ENCODE measurements at regions not wholly inside any gene's neighbourhood (a gene's known extent, or its start where the extent isn't known, plus 50 kb on each side); places are given as distances from the start of the nearest gene placed in this dataset.

DNA sequence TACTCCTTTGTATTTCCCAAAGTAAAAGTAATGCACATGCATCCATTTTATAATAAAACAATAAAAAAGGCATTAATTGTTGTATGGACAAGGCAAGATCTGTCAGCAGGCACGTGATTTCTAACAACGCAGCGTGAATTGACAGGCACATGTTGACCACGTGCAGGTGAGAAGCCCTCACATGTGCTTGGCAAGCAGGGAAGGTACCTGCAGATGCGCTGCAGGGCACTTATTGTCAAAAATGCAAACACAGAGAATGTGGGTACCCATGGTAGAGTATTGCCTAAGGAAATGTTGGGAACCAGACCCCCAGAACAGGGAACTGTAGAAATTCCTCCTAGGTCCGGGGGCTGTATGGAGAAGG, 515.0 kb upstream of the HS6ST1 start:
- WGBS, 2 donors: 82 to 87% methylated on average over 6 of the region's 6 CpGs
- Histone ChIP-seq H3K4me3 (no peak overlapping the region), H3K27ac (no peak overlapping the region), H3K9me3 (peaks cover 0 to 4% (median 0%) of the 10 kb centered on the region in 4 donors), H3K27me3 (no peaks in the 10 kb centered on the region), H3K4me1 (no peaks in the 10 kb centered on the region), H3K36me3 (no peaks in the 10 kb centered on the region)
- TF ChIP-seq, protein P1, sequence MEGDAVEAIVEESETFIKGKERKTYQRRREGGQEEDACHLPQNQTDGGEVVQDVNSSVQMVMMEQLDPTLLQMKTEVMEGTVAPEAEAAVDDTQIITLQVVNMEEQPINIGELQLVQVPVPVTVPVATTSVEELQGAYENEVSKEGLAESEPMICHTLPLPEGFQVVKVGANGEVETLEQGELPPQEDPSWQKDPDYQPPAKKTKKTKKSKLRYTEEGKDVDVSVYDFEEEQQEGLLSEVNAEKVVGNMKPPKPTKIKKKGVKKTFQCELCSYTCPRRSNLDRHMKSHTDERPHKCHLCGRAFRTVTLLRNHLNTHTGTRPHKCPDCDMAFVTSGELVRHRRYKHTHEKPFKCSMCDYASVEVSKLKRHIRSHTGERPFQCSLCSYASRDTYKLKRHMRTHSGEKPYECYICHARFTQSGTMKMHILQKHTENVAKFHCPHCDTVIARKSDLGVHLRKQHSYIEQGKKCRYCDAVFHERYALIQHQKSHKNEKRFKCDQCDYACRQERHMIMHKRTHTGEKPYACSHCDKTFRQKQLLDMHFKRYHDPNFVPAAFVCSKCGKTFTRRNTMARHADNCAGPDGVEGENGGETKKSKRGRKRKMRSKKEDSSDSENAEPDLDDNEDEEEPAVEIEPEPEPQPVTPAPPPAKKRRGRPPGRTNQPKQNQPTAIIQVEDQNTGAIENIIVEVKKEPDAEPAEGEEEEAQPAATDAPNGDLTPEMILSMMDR (IDR thresholded peaks at IDR 0.05): no peak
- TF ChIP-seq EP300 (IDR thresholded peaks at IDR 0.05) (no peak), POLR2A (IDR thresholded peaks at IDR 0.05) (no peak)
- DNase-seq (ENCODE audit: low spot score in 2 of 2): no peak

DNA sequence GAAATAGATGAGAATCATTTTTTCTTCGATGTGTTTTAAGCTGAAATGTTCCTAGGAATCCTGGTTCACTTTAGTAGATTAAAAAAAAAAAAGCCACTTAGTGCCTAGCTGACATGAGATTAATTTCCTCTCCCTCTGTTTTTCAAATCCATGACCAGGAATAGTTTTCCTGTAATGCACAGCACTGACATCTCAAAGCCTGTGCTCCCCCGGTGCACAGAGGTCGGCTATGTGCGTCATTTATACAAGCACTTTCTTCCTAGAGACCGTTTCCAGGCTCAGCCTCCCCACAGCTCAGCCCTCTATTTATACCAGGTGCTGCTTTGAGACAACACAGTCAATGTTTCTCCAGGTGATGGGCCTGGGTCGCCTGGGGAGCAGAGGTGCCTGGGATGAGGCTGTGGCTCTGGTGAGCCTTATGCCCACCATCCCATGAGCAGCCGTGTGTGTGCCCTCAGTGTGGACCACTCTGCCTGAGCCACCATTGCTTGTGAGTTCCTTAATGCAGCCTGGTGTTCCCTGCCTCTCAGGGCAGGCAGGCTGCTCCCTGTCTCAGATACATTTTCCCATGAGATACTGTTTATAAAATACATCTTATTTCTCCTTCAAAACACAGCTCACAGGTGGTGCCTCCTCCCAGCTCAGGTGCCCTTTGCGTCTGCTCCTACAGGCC, 515.7 kb upstream of the HS6ST1 start:
- Histone ChIP-seq H3K4me3 (no peak overlapping the region), H3K4me1 (no peaks in the 10 kb centered on the region), H3K36me3 (no peaks in the 10 kb centered on the region), H3K9me3 (peaks cover 0 to under 1% (median 0%) of the 10 kb centered on the region in 4 donors), H3K27me3 (no peaks in the 10 kb centered on the region), H3K27ac (no peak overlapping the region)
- WGBS, 2 donors: 53 to 58% methylated on average over 8 of the region's 8 CpGs
- no peak for DNase-seq (ENCODE audit: low spot score in 2 of 2)
- no peak for TF ChIP-seq EP300 (IDR thresholded peaks at IDR 0.05)
- no peak for TF ChIP-seq POLR2A (IDR thresholded peaks at IDR 0.05)
- TF ChIP-seq, protein P1 (IDR thresholded peaks at IDR 0.05): no peak

DNA sequence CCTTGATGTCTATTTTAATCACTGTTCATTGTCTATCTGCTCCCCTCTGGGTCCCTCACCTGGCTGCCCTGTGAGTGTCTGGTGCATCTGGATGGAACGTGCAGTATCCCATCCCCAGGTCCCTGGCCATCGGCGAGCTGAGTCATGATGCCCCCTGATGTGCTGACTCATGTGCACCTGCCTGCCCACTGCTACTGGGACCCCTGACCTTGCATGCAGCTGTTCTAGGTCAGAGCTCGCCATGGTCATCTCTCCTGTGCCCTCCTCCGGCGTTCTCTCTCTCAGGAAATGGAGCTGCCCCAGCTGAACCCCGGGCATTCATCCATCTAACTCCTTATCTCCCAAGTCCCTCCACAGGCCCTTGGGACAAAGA, 516.2 kb upstream of the HS6ST1 start:
- no peaks in the 10 kb centered on the region for H3K36me3 ChIP-seq
- H3K27ac ChIP-seq: no peak overlapping the region
- no peaks in the 10 kb centered on the region for H3K9me3 ChIP-seq
- no peak overlapping the region for H3K4me3 ChIP-seq
- 78 to 81% methylated on average over 7 of the region's 7 CpGs for WGBS, 2 donors
- TF ChIP-seq, protein P1 (IDR thresholded peaks at IDR 0.05): no peak
- no peak for TF ChIP-seq EP300 (IDR thresholded peaks at IDR 0.05)
- TF ChIP-seq POLR2A (IDR thresholded peaks at IDR 0.05): no peak
- no peak for DNase-seq (ENCODE audit: low spot score in 2 of 2)
- no peaks in the 10 kb centered on the region for H3K4me1 ChIP-seq
- no peaks in the 10 kb centered on the region for H3K27me3 ChIP-seq

DNA sequence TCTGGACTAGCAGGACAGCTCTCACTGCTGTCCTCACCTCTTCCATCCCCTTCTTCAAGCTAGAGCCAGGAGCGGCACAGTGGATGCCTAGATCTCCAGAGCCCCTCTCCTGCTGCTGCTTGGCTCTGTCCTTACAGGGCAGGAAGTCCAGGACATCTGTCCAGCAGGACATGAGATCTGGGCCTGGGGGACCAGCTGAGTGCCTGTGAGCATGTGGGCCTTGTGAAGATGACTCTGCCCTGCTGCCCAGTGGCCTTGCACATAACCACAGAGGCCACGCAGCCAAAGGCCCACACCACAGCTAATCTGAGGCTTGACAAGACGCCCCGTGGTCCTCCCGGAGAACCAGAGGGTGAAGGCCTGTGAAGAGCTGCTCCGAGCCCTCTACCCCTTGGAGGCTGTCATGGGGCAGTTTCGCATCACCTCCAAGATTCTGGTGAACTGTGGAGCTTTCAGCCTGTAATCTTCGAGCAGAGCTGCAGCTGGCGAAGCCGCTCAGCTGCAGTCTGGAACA, 516.7 kb upstream of the HS6ST1 start:
- WGBS, 2 donors: 80 to 89% methylated on average over 10 of the region's 10 CpGs
- H3K4me1 ChIP-seq: no peaks in the 10 kb centered on the region
- H3K27ac ChIP-seq: no peak overlapping the region
- no peaks in the 10 kb centered on the region for H3K9me3 ChIP-seq
- H3K4me3 ChIP-seq: no peak overlapping the region
- H3K36me3 ChIP-seq: no peaks in the 10 kb centered on the region
- TF ChIP-seq, protein P1 (IDR thresholded peaks at IDR 0.05): no peak
- no peak for TF ChIP-seq EP300 (IDR thresholded peaks at IDR 0.05)
- no peak for TF ChIP-seq POLR2A (IDR thresholded peaks at IDR 0.05)
- H3K27me3 ChIP-seq: no peaks in the 10 kb centered on the region
- no peak for DNase-seq (ENCODE audit: low spot score in 2 of 2)

DNA sequence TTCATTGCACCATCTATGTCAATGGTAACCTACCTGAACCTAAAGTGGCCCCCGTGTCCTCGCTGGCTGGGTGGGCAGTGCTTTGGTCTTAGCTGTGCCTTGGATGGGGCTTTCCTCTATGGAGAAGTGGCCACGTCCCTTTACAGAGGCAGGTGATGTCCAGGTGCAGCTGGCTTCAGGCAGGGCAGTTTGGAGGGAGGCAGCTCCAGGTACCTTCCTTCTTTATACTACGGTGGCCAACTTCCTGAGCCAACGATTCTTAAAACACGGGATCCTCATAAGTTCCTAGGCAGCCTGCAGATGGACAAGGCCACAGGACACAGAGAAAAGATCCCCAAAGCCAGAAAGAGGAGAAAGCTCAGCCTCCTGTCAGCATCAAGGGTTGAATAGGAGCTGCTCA, 517.3 kb upstream of the HS6ST1 start:
- no peak overlapping the region for H3K4me3 ChIP-seq
- H3K27me3 ChIP-seq: no peaks in the 10 kb centered on the region
- no peak overlapping the region for H3K27ac ChIP-seq
- no peaks in the 10 kb centered on the region for H3K4me1 ChIP-seq
- H3K9me3 ChIP-seq: no peaks in the 10 kb centered on the region
- no peak for DNase-seq (ENCODE audit: low spot score in 2 of 2)
- 97 to 98% methylated on average over 4 to 5 of the region's 6 CpGs for WGBS, 2 donors
- TF ChIP-seq, protein P1 (IDR thresholded peaks at IDR 0.05): no peak
- TF ChIP-seq POLR2A (IDR thresholded peaks at IDR 0.05) (no peak), EP300 (IDR thresholded peaks at IDR 0.05) (no peak)
- H3K36me3 ChIP-seq: no peaks in the 10 kb centered on the region
